Liver (tissue), 3 donors: ENCODE measurements at regions not wholly inside any gene's neighbourhood (a gene's known extent, or its start where the extent isn't known, plus 50 kb on each side); places are given as distances from the start of the nearest gene placed in this dataset.

Experiments used
- EGR1 ChIP-seq, 2 donors: IDR thresholded peaks; 2 replicates each; pipeline ENCODE4 v1.6.1; 2016 to 2018; ENCODE audit warnings: antibody characterized with exemption in 2 of 2, low read depth in 2 of 2
- FOXA1 ChIP-seq: IDR thresholded peaks from 2 replicates; pipeline ENCODE4 v1.6.1; 2016; ENCODE audit warnings: antibody characterized with exemption
- GABPA ChIP-seq, 2 donors: IDR thresholded peaks in 1 of 2; conservative IDR thresholded peaks in 1 of 2; 2 replicates each; pipeline ENCODE4 v1.6.1; 2016; ENCODE audit warnings: antibody characterized with exemption in 2 of 2, mild to moderate bottlenecking in 1 of 2, moderate library complexity in 1 of 2
- HNF4G ChIP-seq: IDR thresholded peaks from 2 replicates; pipeline ENCODE4 v1.6.1; 2016; ENCODE audit warnings: antibody characterized with exemption
- JUND ChIP-seq, 2 donors: IDR thresholded peaks; 2 replicates each; pipeline ENCODE4 v1.6.1; 2016; ENCODE audit warnings: antibody characterized with exemption in 2 of 2
- RAD21 ChIP-seq, 2 donors: IDR thresholded peaks; 2 replicates each; pipeline ENCODE4 v1.6.1; 2016; ENCODE audit warnings: antibody characterized with exemption in 2 of 2, mild to moderate bottlenecking in 2 of 2
- SP1 ChIP-seq: IDR thresholded peaks from 2 replicates; pipeline ENCODE4 v1.6.1; 2018; ENCODE audit warnings: antibody characterized with exemption, mild to moderate bottlenecking
- TAF1 ChIP-seq: conservative IDR thresholded peaks from 2 replicates; pipeline ENCODE4 v1.6.1; 2016; ENCODE audit warnings: antibody characterized with exemption, mild to moderate bottlenecking
- YY1 ChIP-seq: IDR thresholded peaks from 2 replicates; pipeline ENCODE4 v1.6.1; 2016; ENCODE audit warnings: antibody characterized with exemption, mild to moderate bottlenecking
- TF ChIP-seq, protein P1 (sequence below): fragments of 150-350 bp; IDR thresholded peaks from 2 replicates; pipeline ENCODE4 v1.5.1; 2017; ENCODE audit warnings: improper control_type of control experiment, low read depth, low read length; ENCODE audit not compliant: missing input control
- TF ChIP-seq, protein P2 (sequence below): IDR thresholded peaks from 2 replicates; pipeline ENCODE4 v1.6.1; 2016; ENCODE audit warnings: antibody characterized with exemption
- TF ChIP-seq, protein P3 (sequence below): IDR thresholded peaks from 2 replicates; pipeline ENCODE4 v1.6.1; 2016; ENCODE audit warnings: antibody characterized with exemption, mild to moderate bottlenecking
- TF ChIP-seq, protein P4 (sequence below): IDR thresholded peaks from 2 replicates; pipeline ENCODE4 v1.6.1; 2016; ENCODE audit warnings: antibody characterized with exemption
- donor health status: healthy.
- donor health status: healthy.

DNA sequence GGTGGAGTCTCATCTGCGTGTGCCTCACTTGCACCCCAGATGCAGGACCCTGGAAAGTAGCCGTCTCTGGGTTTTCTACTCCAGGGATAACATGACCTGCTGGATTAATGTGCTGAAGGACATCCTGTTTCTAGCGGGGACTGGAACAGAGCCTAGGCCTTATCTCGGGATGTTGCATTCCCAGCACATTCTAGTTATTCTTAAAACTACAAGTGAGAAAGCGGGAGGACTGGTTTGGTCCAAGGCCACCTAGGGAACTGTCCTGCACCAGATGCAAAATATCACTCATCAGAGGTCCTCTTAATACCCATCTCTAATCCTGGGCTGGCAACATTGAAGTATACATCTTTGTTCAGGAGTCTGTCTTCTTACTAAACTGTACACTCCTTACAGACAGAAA, 179.9 kb downstream of the ZC3H11B start:
- TF ChIP-seq, protein P1, sequence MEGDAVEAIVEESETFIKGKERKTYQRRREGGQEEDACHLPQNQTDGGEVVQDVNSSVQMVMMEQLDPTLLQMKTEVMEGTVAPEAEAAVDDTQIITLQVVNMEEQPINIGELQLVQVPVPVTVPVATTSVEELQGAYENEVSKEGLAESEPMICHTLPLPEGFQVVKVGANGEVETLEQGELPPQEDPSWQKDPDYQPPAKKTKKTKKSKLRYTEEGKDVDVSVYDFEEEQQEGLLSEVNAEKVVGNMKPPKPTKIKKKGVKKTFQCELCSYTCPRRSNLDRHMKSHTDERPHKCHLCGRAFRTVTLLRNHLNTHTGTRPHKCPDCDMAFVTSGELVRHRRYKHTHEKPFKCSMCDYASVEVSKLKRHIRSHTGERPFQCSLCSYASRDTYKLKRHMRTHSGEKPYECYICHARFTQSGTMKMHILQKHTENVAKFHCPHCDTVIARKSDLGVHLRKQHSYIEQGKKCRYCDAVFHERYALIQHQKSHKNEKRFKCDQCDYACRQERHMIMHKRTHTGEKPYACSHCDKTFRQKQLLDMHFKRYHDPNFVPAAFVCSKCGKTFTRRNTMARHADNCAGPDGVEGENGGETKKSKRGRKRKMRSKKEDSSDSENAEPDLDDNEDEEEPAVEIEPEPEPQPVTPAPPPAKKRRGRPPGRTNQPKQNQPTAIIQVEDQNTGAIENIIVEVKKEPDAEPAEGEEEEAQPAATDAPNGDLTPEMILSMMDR = no peak
- TF ChIP-seq SP1 (no peak), YY1 (no peak), JUND (IDR thresholded peaks at IDR 0.05) (no peak), GABPA (IDR thresholded peaks at IDR 0.05 in 1 of 2, conservative IDR thresholded peaks at IDR 0.05 in 1 of 2) (no peak), EGR1 (IDR thresholded peaks at IDR 0.05; ENCODE audit: low read depth in 2 of 2) (no peak), TAF1 (no peak), HNF4G (no peak), FOXA1 (no peak), RAD21 (IDR thresholded peaks at IDR 0.05) (no peak)
- TF ChIP-seq, protein P2, sequence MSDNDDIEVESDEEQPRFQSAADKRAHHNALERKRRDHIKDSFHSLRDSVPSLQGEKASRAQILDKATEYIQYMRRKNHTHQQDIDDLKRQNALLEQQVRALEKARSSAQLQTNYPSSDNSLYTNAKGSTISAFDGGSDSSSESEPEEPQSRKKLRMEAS = no peak
- TF ChIP-seq, protein P3, sequence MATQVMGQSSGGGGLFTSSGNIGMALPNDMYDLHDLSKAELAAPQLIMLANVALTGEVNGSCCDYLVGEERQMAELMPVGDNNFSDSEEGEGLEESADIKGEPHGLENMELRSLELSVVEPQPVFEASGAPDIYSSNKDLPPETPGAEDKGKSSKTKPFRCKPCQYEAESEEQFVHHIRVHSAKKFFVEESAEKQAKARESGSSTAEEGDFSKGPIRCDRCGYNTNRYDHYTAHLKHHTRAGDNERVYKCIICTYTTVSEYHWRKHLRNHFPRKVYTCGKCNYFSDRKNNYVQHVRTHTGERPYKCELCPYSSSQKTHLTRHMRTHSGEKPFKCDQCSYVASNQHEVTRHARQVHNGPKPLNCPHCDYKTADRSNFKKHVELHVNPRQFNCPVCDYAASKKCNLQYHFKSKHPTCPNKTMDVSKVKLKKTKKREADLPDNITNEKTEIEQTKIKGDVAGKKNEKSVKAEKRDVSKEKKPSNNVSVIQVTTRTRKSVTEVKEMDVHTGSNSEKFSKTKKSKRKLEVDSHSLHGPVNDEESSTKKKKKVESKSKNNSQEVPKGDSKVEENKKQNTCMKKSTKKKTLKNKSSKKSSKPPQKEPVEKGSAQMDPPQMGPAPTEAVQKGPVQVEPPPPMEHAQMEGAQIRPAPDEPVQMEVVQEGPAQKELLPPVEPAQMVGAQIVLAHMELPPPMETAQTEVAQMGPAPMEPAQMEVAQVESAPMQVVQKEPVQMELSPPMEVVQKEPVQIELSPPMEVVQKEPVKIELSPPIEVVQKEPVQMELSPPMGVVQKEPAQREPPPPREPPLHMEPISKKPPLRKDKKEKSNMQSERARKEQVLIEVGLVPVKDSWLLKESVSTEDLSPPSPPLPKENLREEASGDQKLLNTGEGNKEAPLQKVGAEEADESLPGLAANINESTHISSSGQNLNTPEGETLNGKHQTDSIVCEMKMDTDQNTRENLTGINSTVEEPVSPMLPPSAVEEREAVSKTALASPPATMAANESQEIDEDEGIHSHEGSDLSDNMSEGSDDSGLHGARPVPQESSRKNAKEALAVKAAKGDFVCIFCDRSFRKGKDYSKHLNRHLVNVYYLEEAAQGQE = no peak
- TF ChIP-seq, protein P4, sequence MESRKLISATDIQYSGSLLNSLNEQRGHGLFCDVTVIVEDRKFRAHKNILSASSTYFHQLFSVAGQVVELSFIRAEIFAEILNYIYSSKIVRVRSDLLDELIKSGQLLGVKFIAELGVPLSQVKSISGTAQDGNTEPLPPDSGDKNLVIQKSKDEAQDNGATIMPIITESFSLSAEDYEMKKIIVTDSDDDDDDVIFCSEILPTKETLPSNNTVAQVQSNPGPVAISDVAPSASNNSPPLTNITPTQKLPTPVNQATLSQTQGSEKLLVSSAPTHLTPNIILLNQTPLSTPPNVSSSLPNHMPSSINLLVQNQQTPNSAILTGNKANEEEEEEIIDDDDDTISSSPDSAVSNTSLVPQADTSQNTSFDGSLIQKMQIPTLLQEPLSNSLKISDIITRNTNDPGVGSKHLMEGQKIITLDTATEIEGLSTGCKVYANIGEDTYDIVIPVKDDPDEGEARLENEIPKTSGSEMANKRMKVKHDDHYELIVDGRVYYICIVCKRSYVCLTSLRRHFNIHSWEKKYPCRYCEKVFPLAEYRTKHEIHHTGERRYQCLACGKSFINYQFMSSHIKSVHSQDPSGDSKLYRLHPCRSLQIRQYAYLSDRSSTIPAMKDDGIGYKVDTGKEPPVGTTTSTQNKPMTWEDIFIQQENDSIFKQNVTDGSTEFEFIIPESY = no peak
